HG02885 (cell line): ENCODE measurements at regions not wholly inside any gene's neighbourhood (a gene's known extent, or its start where the extent isn't known, plus 50 kb on each side); places are given as distances from the start of the nearest gene placed in this dataset.

Source experiments
- ATAC-seq: cut with Tn5 transposase; IDR thresholded peaks from one replicate; pipeline ENCODE4 v1.9.1; 2021; ENCODE audit warnings: mild to moderate bottlenecking; ENCODE audit not compliant: unreplicated experiment, poor library complexity

DNA sequence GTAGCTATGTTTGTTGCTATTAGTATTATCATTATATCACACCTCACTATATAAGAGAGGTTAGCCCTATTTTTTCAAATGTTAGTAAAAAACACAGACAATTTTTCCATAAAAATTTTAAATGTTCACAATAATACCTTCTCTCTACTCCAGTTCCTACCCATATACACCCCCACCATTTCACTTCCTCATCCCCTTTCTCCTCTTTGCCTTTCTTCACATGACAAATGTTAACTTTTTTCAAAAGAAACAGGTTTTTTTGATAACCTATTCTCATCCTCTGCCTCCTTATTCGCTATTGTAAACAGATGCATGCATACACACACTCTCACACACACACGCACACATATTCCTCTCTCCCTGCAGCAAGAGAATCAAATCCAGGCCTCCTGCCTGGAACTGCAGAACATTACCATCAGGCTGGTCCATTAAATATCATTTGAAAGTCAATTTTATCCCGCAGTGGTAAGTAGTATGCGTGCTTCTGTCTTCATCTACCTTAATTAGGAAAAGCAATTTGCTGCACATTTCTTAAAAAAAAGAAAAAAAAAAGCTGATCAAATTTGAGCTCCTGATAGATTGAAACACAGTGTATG, 55.5 kb downstream of the MID1IP1 start:
- ATAC-seq, result no peak

DNA sequence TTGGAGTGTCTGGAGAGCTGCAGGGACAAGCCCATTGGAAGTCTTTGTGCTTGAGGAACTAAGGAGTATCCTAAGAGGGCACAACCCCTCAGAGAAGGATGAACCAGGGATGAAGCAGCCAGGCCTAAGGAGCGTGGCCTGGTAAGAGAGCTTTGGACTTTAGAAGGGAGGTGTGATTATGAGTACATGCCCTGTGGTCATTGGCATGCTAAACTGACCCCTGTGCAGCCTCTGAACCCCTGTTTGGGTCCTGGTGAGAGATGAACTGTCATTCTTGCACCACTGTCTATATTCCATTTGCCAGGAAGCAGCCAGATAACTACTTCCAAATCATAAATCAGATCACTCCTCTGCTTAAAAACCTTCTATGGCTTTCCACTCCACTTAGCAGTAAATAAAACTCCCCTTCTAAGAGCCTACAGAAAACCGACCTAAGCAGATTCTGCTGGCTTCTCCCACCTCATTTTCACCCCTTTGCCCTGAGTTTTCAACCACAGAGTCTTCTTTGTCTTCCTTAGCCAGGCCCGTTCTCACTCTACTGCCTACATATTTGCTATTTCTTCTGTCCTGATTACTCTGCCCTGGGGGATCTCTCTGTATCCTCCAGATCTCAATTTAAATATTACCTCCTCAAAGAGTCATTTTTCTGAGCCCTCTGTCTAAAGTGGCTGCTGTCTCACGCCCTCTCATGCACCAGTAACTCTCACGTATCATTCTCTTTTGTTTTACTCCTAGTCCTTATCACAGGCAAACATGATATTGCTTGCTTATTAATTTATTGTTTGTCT, 56.7 kb downstream of the MID1IP1 start:
- ATAC-seq, result no peak

DNA sequence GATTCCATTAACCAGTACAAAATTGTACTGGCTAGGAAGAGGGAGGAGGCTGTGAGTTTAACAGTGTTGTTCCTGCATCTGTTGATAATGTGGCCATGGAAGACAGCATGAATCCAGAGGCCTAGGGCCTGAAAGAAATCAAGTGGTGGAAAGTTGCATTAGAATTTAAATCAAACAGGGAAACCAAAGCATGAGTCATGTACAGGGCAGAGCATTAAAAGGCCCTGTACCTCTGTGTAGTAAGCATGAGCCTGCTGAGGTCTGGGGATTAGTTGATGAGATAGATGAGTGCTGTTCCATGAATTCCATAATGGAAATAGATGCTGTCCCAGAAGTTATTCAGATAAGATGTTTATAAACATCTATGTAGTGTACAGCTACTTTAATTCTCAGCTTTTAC, 58.3 kb downstream of the MID1IP1 start:
- no peak for ATAC-seq

DNA sequence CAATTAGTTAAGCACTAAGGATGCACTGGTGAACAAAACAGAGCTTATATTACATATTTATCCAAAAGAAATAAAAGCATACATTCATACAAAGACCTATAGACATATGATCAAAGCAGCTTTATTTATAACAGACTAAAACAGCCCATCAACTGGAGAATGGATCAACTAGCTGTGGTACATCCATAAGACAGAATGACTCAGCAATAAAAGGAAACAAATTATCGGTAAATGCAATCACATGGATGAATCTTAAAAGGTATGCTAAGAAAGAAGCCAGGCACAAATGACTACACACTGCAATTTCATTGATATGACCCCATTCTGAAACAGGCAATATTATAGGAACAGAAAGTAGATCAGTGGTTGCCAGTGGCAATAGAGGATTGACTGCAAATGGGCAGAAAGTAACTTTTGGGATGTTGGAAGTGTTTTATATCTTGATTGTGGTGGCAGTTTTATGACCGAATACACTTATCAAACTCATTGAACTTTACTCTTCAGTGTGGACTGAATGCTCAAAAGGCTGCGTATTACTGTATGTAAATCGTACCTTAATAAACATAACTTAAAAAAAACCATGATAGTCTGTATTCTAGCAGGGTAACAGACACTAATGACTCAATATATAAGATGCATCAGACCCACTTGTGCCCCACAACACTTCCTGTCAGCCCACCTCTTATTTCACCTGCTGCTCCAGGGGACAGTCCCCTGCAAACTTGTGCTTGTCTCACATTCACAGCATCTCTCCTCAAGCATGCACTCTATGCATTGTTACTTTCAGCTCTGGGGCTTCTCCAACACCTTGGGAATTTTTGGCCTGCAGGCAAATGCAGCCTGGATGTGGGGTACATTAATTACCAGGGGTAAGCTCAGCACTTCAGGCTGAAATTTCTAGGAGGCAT, 59.1 kb downstream of the MID1IP1 start:
- ATAC-seq, result no peak

DNA sequence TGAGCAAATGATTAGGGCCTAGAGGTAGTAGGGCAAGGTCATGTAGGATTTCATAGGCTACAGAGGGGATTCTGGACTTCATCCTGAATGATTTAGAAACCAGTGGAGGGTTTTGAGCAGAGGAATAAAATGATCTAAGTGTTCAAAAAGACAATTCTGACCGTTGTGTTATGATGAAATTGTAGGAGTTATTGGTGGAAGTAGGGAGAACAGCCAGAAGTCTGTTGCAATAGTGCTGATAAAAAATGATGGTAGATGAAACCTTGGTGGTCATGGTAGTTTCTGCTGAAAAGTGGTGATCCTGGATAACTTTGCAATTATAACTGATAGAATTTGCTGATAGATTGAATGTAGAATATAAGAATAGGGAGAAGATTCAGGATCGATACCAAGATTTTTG, 60.2 kb downstream of the MID1IP1 start:
- ATAC-seq, result no peak

DNA sequence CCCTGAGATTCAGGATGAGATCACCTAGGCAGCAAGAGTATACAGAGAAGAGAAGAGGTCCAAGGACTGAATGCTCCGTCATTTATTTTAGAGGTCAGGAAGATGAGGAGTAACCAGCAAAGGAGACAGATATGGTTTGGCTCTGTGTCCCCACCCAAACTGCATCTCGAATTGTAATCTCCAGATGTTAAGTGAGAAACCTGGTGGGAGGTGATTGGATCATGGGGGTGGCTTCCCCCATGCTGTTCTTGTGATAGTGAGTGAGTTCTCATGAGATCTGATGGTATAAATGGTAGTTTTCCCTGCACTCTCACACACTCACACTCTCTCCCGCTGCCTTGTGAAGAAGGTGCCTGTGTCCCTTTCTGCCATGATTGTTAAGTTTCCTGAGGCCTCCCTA, 60.8 kb downstream of the MID1IP1 start:
- no peak for ATAC-seq

DNA sequence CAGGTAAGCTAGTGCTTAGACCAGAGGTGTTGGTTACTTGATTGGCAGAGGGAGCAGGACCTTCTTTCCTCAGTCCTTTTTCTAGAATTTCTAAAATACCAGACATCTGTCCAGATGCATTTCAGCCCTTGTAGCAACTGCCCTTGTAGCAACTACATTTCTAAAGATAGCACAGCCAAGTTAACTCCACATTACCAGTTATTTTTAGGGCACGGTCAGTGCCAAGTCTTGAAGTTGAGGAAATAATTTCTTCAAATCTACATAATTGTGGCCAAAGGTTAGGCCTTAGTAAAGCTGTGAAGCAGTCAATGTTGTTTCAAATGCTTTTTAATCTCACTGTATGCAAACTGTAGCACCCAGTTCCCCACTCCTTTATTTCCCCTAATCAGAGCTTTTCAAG, 62.9 kb downstream of the MID1IP1 start:
- ATAC-seq, result no peak

DNA sequence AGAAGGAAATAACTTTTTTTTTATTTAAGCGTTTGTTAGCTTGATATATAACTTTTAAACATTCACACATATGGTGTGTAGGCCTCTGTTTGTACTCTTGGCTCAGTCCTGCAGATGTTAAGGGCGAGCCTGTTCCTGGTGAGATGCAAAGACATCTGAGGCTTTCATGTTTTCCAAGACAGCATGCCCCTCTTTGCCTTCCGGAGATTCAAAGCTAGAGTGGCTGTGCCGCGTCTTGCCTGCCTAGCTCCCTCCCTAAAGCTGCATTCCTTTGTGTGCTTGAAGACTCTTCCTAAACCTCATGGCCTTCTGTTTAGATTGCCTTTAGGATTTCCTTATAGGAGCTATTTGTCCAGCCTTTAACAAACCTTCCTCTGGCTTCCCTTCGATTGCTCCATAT, 67.1 kb downstream of the MID1IP1 start:
- ATAC-seq, result no peak

DNA sequence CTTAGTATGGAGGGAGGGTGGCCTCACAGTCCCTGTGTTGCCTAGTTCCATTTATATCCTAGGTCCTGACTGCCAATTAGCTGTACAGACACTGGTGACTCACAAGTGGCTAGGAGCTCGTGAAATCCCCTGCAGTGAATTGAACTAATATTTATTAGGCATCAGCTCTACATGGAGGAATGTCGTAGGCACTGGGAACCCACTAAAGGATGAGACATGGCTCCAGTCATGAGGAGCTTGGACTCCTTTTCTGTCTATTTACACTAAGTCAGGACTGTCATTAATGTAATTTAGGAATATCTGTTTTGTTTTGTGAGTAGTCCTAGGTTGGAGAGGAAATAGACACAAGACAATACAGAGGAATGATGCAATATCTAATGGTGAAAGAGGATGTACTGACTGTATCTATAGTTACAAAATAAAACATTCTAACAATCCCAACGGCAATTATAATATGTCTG, 67.7 kb downstream of the MID1IP1 start:
- no peak for ATAC-seq

DNA sequence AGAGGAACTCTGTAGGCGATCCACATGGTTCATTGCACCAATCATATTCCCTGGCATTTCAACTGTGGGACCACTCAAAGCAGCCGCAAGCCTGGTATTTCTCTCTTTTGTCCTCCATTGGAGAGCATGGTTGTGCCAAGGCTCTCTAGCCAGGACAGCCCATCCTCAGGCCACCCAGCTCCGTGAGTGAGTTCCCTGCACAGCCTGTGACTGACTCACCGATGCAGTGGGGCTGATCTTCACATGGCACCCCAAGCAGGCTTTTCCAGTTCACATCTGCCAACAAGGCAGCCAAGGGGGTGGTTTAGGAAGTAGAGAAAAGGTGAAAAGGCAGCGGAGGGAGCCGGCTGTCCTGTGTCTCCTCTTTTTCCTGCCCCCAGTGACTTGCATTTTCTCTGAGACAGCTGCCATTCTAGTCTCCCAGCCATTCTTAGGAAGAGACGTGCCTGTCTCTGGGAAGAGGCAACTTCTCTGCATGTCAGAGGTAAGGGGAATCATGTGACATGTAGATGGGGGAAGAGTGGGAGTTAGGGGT, 69.2 kb downstream of the MID1IP1 start:
- ATAC-seq, result no peak

DNA sequence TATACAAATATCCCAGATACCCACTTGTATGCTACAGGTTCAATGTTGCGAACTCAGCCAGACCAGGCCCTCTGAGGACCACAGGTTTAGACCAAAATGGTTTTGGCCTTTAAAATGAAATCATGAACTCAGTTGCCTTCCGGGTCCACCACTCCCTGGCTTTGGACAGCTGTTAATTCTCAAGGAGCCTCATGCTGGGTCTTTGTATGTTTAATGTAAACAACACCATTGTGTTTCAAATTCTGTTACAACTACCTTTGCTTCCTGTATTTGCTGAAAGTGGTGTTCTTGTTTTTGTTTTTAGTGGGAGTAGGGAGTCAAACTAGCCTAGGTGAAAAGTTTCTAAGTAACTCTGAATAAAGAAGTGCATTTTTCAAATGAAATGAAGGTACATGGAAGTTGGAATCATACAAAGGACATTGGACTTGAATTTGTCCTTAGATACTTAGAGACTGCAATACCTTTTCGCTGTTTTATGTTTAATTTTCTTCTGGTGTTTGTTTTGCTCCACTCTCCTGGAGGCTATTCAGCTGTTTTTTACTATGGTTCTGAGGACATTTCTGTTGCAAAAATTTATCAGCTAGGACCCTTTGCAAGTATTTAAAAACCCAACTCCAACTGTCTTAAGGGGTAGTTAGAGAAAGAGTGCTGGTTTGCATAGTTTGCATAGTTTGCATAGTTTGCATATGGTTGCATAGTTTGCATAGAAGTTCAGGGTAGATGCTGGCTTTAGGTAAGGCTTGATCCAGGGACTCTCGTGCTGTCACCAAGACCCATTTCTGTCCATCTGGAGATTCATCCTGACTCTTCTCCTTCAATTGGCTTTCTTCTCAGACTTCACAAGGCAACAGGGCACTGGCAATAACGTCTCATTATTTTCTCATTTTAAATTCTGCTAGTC, 70.1 kb downstream of the MID1IP1 start:
- no peak for ATAC-seq

DNA sequence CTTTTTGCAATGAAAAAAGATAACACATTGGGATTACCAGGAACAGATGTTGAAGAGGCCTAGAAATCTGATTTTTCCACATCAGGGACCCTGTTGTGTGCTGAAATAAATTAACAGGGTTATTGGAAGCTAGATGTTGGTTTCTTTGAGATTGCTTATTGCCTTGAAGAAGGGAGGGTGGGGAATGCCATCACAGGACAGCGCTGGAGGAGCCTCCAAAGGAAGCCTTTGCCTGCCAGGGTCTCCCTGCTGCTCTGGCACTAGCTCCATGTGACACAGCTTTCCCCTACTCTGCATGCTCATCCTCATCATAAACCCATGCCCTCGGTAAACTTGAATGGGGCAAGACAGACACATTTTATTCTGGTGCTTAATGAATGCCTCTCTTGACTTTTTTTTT, 76.1 kb downstream of the MID1IP1 start:
- no peak for ATAC-seq

DNA sequence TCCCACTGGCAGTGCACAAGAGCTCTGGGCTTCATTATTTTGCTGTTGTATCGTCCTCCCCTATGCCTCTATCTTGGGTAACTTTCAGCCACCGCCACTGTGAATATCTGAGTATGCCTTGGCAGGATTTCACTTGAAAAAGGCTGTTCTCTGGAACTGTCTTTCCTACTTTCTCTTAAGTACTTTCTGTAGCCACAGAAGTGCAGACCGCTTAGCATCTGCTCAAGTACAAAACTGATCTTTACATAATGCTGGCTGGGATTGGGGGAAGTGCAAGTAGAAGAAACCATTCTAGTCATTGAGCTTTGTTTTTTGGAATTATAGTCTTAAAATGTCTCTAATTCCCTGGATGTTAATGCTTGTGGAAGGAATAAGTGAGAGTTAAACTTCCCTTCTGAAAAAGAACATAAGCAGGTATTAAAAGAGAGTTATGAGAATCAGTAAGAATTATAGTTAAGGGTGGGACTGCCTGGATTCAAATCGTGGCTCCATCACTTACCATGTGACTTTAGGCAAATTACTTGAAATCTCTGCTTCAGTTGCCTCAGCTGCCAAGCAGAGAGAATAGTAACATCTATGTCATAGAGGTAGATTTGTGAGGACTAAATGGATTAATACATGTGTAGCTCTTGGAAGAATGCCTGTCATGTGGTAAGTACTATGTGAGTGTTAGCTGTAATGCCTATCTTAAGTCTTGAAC, 77.5 kb downstream of the MID1IP1 start:
- ATAC-seq, result no peak

DNA sequence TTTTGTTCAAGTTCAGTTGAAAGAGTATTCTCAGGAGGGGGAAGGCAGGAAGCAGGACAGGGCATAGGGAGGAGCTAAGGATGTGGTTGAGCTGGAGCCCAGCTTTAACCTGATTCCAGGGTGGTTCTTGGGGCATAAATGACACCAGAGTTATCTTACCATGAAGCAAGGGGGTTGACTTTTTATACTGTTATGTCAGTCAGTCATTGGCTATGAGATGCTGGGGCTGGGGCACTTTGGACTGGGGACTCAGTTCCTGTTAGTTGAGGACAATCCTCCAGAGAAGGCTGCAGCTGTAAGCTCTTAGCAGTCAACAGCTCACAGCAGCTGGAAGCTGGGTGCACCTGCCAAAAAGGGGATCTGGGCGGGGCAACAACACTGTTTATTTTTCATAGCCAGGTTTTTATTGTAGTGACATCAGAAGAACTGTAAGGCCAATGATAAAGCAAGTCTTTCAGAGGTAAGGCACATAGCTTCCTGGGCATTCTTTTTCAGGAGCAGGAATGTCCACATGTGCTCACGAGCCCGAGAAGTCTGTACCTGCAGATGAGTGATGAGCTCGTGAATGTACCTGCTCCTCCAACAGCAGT, 78.5 kb downstream of the MID1IP1 start:
- ATAC-seq, result no peak

DNA sequence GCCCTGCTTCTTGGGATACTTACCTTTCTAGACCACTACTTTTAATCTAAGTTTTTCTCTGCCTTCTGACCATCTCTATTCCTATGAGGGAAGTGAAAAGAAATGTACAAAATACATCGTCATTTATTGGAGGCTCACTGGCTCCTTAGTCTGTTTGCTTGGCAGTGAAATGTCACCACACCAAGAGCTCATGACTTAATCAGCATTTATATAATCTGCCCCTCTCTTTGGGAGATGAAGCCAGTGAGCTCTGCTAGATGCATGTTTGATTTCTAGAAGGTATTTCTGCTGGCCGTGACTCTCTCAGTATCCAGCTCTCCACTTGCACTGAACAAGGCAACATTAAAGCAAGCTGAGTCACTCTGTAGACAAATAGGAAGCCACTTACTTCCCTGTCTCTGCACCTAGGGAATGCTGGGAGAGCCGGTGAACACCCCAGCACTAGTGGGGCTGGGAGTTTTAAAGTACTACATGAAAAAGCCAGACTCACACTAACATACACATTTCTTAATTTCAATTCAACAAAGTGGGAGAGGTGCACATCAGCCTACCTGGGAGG, 79.1 kb downstream of the MID1IP1 start:
- ATAC-seq, result no peak

DNA sequence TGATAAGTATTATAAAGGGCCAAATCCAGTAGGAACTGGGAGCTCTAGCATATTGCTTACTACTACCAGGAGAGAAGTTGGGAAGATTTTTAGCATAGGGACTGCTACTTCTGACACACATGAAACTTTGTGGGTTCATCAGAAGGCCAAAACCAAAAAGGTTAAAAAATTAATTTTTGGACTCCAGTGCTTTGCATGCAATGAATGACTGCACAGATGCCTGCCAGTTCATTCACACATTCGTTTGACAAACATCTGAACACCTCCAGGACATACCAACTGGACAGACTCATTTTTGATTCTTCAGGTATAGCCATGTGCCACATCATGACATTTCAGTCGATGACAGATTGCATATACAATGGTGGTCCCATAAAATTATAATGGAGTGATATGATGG, 79.8 kb downstream of the MID1IP1 start:
- ATAC-seq, result no peak

DNA sequence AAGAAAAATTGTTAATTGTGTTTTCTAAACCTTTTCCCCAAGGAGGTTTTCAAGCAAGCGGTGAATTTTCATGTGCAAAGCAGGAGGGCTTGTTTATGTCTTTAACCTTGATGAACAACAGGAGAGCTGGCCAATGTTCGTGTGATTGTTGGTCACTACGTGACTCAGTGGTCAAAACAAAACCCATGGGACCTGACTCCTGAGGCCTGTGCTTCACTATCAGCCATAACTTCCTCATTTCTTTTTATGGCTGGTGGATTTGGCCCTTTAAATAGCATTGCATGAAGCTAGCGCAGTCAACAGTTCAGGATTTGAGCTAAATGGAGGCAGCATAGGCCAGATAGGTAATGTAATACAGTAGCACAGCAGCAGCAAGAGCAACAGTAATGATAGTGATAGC, 80.5 kb downstream of the MID1IP1 start:
- ATAC-seq, result peak; percentile 53

DNA sequence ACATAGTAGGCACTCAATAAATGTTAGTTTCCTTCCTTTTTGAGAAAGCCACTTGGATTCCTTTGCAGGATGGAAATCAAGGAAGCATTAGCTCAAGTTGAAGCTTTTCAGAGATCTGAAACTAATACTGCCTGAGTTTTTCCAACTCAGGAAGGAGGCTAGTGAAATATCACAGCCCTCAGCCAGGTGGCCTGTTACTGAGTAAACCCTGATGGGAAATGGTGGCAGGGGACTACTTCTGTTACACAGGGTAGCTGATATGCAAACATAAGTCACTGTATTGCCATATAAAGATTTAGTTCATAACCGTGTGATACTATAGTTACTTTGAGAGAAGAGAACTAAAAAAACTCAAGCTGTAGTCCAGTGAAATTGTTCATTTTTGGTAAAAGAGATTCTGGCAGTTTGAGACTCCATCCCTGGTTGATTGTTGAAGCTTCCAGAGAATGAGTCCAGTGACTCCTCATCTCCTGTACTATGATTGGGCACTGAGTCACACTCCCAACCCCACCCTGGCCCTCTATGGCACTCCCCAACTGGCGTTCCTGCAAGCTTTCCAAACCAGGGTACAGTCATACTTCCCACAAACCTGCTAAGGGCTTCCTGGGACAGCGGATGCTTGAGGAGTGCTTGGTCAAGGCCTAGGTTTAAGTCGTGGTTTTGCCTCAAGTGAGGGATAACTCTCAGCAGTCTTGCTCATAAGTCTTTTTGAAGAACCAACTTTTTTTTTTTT, 81.8 kb downstream of the MID1IP1 start:
- no peak for ATAC-seq
